ENCODE measurements at regions not wholly inside any gene's neighbourhood (a gene's known extent, or its start where the extent isn't known, plus 50 kb on each side); places are given as distances from the start of the nearest gene placed in this dataset.

GRCh38 chr2:42931146-42931817, 138.9 kb upstream of the HAAO start:
- Histone ChIP-seq H4K20me1 (ENCODE audit: insufficient read depth, poor library complexity, severe bottlenecking) (no peaks in the 10 kb centered on the region), H3K36me3 (replicated peaks; ENCODE audit: insufficient read depth, low read depth) (no peaks in the 10 kb centered on the region), H3K4me1 (ENCODE audit: insufficient read depth) (peaks cover 79% of the 10 kb centered on the region), H3K27ac (peak overlapping the region; percentile 34), H3K4me3 (no peak overlapping the region), H3K27me3 (no peaks in the 10 kb centered on the region), H3K4me2 (no peak overlapping the region), H3K9me2 (replicated peaks; ENCODE audit: insufficient read depth) (no peaks in the 10 kb centered on the region), H3K79me2 (no peaks in the 10 kb centered on the region), H2AFZ (no peak overlapping the region), H3K9me3 (ENCODE audit: low read depth) (no peaks in the 10 kb centered on the region)
- 66% methylated on average over 8 of the region's 8 CpGs for WGBS (ENCODE audit: low lambda C conversion rate, missing lambda C conversion rate)
- TF ChIP-seq EZH2phosphoT487 (IDR thresholded peaks at IDR 0.05; ENCODE audit: low read depth, severe bottlenecking, unreplicated experiment) (no peak), CTCF (IDR thresholded peaks at IDR 0.05; ENCODE audit: poor library complexity) (peak; percentile 36)
- no peak for DNase-seq (ENCODE audit: low spot score)

GRCh38 chr2:42930025-42930581, 137.7 kb upstream of the HAAO start:
- Histone ChIP-seq H3K9me3 (ENCODE audit: low read depth) (no peaks in the 10 kb centered on the region), H3K36me3 (replicated peaks; ENCODE audit: insufficient read depth, low read depth) (no peaks in the 10 kb centered on the region), H3K27ac (peak overlapping the region; percentile 82), H3K27me3 (no peaks in the 10 kb centered on the region), H3K79me2 (no peaks in the 10 kb centered on the region), H2AFZ (no peak overlapping the region), H3K9me2 (replicated peaks; ENCODE audit: insufficient read depth) (no peaks in the 10 kb centered on the region), H3K4me1 (ENCODE audit: insufficient read depth) (peaks cover 88% of the 10 kb centered on the region), H4K20me1 (ENCODE audit: insufficient read depth, poor library complexity, severe bottlenecking) (no peaks in the 10 kb centered on the region), H3K4me2 (peak overlapping the region; percentile 38), H3K4me3 (no peak overlapping the region)
- WGBS (ENCODE audit: low lambda C conversion rate, missing lambda C conversion rate): 18% methylated on average over 5 of the region's 5 CpGs
- no peak for TF ChIP-seq EZH2 (IDR thresholded peaks at IDR 0.05; ENCODE audit: borderline replicate concordance)
- no peak for TF ChIP-seq EZH2phosphoT487 (IDR thresholded peaks at IDR 0.05; ENCODE audit: low read depth, severe bottlenecking, unreplicated experiment)
- no peak for TF ChIP-seq CTCF (IDR thresholded peaks at IDR 0.05; ENCODE audit: poor library complexity)
- no peak for DNase-seq (ENCODE audit: low spot score)

- TF ChIP-seq EZH2phosphoT487 (IDR thresholded peaks at IDR 0.05; ENCODE audit: low read depth, severe bottlenecking, unreplicated experiment) (no peak), CTCF (IDR thresholded peaks at IDR 0.05; ENCODE audit: poor library complexity) (no peak), EZH2 (IDR thresholded peaks at IDR 0.05; ENCODE audit: borderline replicate concordance) (no peak)
- Histone ChIP-seq H3K9me2 (replicated peaks; ENCODE audit: insufficient read depth) (no peaks in the 10 kb centered on the region), H3K4me2 (peak overlapping the region; percentile 38), H2AFZ (no peak overlapping the region), H3K4me3 (no peak overlapping the region), H4K20me1 (ENCODE audit: insufficient read depth, poor library complexity, severe bottlenecking) (no peaks in the 10 kb centered on the region), H3K4me1 (ENCODE audit: insufficient read depth) (peaks cover 88% of the 10 kb centered on the region), H3K36me3 (replicated peaks; ENCODE audit: insufficient read depth, low read depth) (no peaks in the 10 kb centered on the region), H3K27ac (peak overlapping the region; percentile 82), H3K27me3 (no peaks in the 10 kb centered on the region), H3K79me2 (no peaks in the 10 kb centered on the region), H3K9me3 (ENCODE audit: low read depth) (no peaks in the 10 kb centered on the region)
- no peak for DNase-seq (ENCODE audit: low spot score)
- WGBS (ENCODE audit: low lambda C conversion rate, missing lambda C conversion rate): 77% methylated on average over 4 of the region's 4 CpGs
Observed at GRCh38 chr2:42929546-42930024, 137.2 kb upstream of the HAAO start.
